H1 (cell line): ENCODE measurements at regions not wholly inside any gene's neighbourhood (a gene's known extent, or its start where the extent isn't known, plus 50 kb on each side); places are given as distances from the start of the nearest gene placed in this dataset.

Experiments used
- CTCF ChIA-PET: fragments of 300-600 bp; sonication (Branson Sonifier 250); formaldehyde crosslinking; loops from one replicate; lab custom pipeline; 2021; ENCODE audit not compliant: partially characterized antibody; lab: Charles Lee
- POLR2A ChIA-PET: fragments of 300-600 bp; sonication (Branson Sonifier 250); formaldehyde crosslinking; loops from one replicate; lab custom pipeline; 2021; ENCODE audit warnings: inconsistent platforms; ENCODE audit not compliant: partially characterized antibody; lab: Charles Lee
- DNase-seq, 2 experiments: peaks; one replicate each; pipeline versions ENCODE4 v3.0.0 to v3.0.0-alpha.2; 2010 to 2022; ENCODE audit warnings: low spot score in 2 of 2, low read depth in 1 of 2, mixed read lengths in 1 of 2
- FAIRE-seq: peaks from 2 replicates; lab custom pipeline; 2011; peaks lifted over from hg19 to GRCh38; lab: Jason Lieb, UNC
- H2AFZ ChIP-seq: 2 replicates; pipeline ENCODE4 v1.8.1; 2012; ENCODE audit warnings: low read length, inconsistent platforms
- H2AK5ac ChIP-seq: 2 replicates; pipeline ENCODE4 v1.6.1; 2013; ENCODE audit warnings: low read depth, low read length
- H2BK120ac ChIP-seq: replicated peaks from 2 replicates; pipeline ENCODE3; 2013; ENCODE audit warnings: low read depth, low read length, inconsistent platforms
- H2BK12ac ChIP-seq: 2 replicates; pipeline ENCODE4 v1.6.1; 2013; ENCODE audit warnings: low read depth, low read length
- H2BK15ac ChIP-seq: 2 replicates; pipeline ENCODE4 v1.6.1; 2013; ENCODE audit warnings: low read length
- H2BK20ac ChIP-seq: 2 replicates; pipeline ENCODE4 v1.6.1; 2013; ENCODE audit warnings: low read length
- H2BK5ac ChIP-seq: 2 replicates; pipeline ENCODE4 v1.6.1; 2013; ENCODE audit warnings: low read depth, low read length
- H3K14ac ChIP-seq: 2 replicates; pipeline ENCODE4 v1.6.1; 2013; ENCODE audit warnings: inconsistent platforms; ENCODE audit not compliant: insufficient read length
- H3K18ac ChIP-seq: 2 replicates; pipeline ENCODE4 v1.6.1; 2013; ENCODE audit warnings: low read length; ENCODE audit errors: extremely low read depth
- H3K23ac ChIP-seq: 2 replicates; pipeline ENCODE4 v1.6.1; 2013; ENCODE audit warnings: inconsistent platforms; ENCODE audit not compliant: insufficient read length
- H3K23me2 ChIP-seq: 2 replicates; pipeline ENCODE4 v1.6.1; 2013; ENCODE audit warnings: low read depth, low read length
- H3K27ac ChIP-seq: 2 replicates; pipeline ENCODE4 v1.6.1; 2011; ENCODE audit warnings: low read depth, low read length, inconsistent platforms
- H3K27me3 ChIP-seq, 4 experiments: replicated peaks in 1 of 4; 1 replicate in 1 of 4; 2 replicates in 3 of 4; pipeline versions ENCODE4 v1.6.1 to v1.8.1; 2011 to 2013; ENCODE audit warnings: low read length in 3 of 4, mild to moderate bottlenecking in 3 of 4, inconsistent platforms in 2 of 4, mixed read lengths in 2 of 4, moderate library complexity in 1 of 4; ENCODE audit not compliant: control insufficient read depth in 3 of 4, insufficient read depth in 3 of 4; ENCODE audit errors: extremely low read depth in 1 of 4
- H3K36me3 ChIP-seq, 4 experiments: 2 replicates each; pipeline versions ENCODE4 v1.6.1 to v1.8.1; 2011 to 2013; ENCODE audit warnings: mild to moderate bottlenecking in 4 of 4, low read length in 3 of 4, moderate library complexity in 2 of 4, control low read depth in 1 of 4, inconsistent platforms in 1 of 4; ENCODE audit not compliant: insufficient read depth in 4 of 4, control insufficient read depth in 2 of 4
- H3K4ac ChIP-seq: replicated peaks from 2 replicates; pipeline ENCODE3; 2013; ENCODE audit warnings: low read length, low read depth, mixed read lengths, inconsistent platforms; ENCODE audit not compliant: insufficient read length
- H3K4me1 ChIP-seq, 4 experiments: replicated peaks in 1 of 4; 1 replicate in 1 of 4; 2 replicates in 3 of 4; pipeline versions ENCODE4 v1.6.1 to v1.8.1; 2011 to 2013; ENCODE audit warnings: low read length in 3 of 4, inconsistent platforms in 2 of 4, mixed read lengths in 1 of 4; ENCODE audit not compliant: insufficient read depth in 4 of 4, control insufficient read depth in 3 of 4
- H3K4me2 ChIP-seq, 2 experiments: 2 replicates each; pipeline versions ENCODE4 v1.6.1 to v1.8.1; 2011 to 2013; ENCODE audit warnings: low read depth in 2 of 2, low read length in 2 of 2, control low read depth in 1 of 2, inconsistent platforms in 1 of 2, mild to moderate bottlenecking in 1 of 2; ENCODE audit not compliant: insufficient read depth in 1 of 2
- H3K4me3 ChIP-seq, 4 experiments: fragments of 200-600, 300-600 bp in 1 of 4; sonication (generic), shearing (Covaris generic), sonication (Bioruptor Twin) in 1 of 4; 2 replicates each; pipeline versions ENCODE4 v1.5.1 to v1.8.1; 2011 to 2016; ENCODE audit warnings: low read length in 4 of 4, low read depth in 3 of 4, control low read depth in 2 of 4, inconsistent platforms in 2 of 4, mild to moderate bottlenecking in 2 of 4, mixed read lengths in 1 of 4, moderate library complexity in 1 of 4; ENCODE audit not compliant: insufficient read depth in 2 of 4; ENCODE audit errors: extremely low read depth in 1 of 4
- H3K56ac ChIP-seq: replicated peaks from 2 replicates; pipeline ENCODE3; 2013; ENCODE audit warnings: low read depth, mild to moderate bottlenecking, mixed read lengths, low read length, inconsistent platforms; ENCODE audit not compliant: insufficient read length
- H3K79me1 ChIP-seq: 2 replicates; pipeline ENCODE4 v1.6.1; 2013; ENCODE audit warnings: low read depth, low read length, control low read depth
- H3K79me2 ChIP-seq, 2 experiments: 2 replicates each; pipeline versions ENCODE4 v1.6.1 to v1.8.1; 2012 to 2013; ENCODE audit warnings: low read length in 2 of 2, mild to moderate bottlenecking in 2 of 2, inconsistent platforms in 1 of 2; ENCODE audit not compliant: insufficient read depth in 2 of 2, control insufficient read depth in 1 of 2
- H3K9ac ChIP-seq, 4 experiments: replicated peaks in 1 of 4; 1 replicate in 1 of 4; 2 replicates in 3 of 4; pipeline versions ENCODE4 v1.6.1 to v1.8.1; 2011 to 2013; ENCODE audit warnings: low read depth in 3 of 4, low read length in 3 of 4, control low read depth in 2 of 4, mild to moderate bottlenecking in 2 of 4, moderate library complexity in 2 of 4, inconsistent platforms in 1 of 4; ENCODE audit errors: extremely low read depth in 1 of 4
- H3K9me3 ChIP-seq, 2 experiments: 2 replicates each; pipeline versions ENCODE4 v1.6.1 to v1.8.1; 2012 to 2013; ENCODE audit warnings: mild to moderate bottlenecking in 2 of 2, moderate library complexity in 2 of 2, control low read depth in 1 of 2, inconsistent platforms in 1 of 2, low read depth in 1 of 2, low read length in 1 of 2, mixed read lengths in 1 of 2; ENCODE audit not compliant: insufficient read depth in 2 of 2
- H4K20me1 ChIP-seq, 2 experiments: replicated peaks in 1 of 2; 2 replicates each; pipeline versions ENCODE3 to v1.8.1; 2011 to 2013; ENCODE audit warnings: inconsistent platforms in 2 of 2, low read length in 2 of 2, mild to moderate bottlenecking in 1 of 2; ENCODE audit not compliant: insufficient read depth in 2 of 2, control insufficient read depth in 1 of 2
- H4K5ac ChIP-seq: 2 replicates; pipeline ENCODE4 v1.6.1; 2013; ENCODE audit warnings: low read length, low read depth, mixed read lengths, inconsistent platforms; ENCODE audit not compliant: insufficient read length
- H4K8ac ChIP-seq: 2 replicates; pipeline ENCODE4 v1.8.0; 2013; ENCODE audit warnings: mild to moderate bottlenecking, moderate library complexity, low read length, inconsistent platforms; ENCODE audit not compliant: insufficient read depth; ENCODE audit errors: extremely low read depth
- H4K91ac ChIP-seq: replicated peaks from 2 replicates; pipeline ENCODE3; 2013; ENCODE audit warnings: low read length, mixed read lengths, inconsistent platforms; ENCODE audit not compliant: insufficient read length
- BRCA1 ChIP-seq: IDR thresholded peaks from 2 replicates; pipeline ENCODE4 v1.6.1; 2012; ENCODE audit warnings: low read depth, low read length, improper control_type of control experiment
- CBX5 ChIP-seq: fragments of 300-800, 300-1000 bp; sonication (generic); IDR thresholded peaks from 2 replicates; pipeline ENCODE4 v1.7.1; 2016; ENCODE audit warnings: antibody characterized with exemption, low read length, low read depth
- CEBPB ChIP-seq: IDR thresholded peaks from 2 replicates; pipeline ENCODE4 v1.6.1; 2012; ENCODE audit warnings: low read depth, low read length
- FOSL1 ChIP-seq: IDR thresholded peaks from 2 replicates; pipeline ENCODE4 v1.6.1; 2011; ENCODE audit warnings: mild to moderate bottlenecking, low read depth, low read length, moderate library complexity; ENCODE audit not compliant: insufficient read depth
- GTF2F1 ChIP-seq: IDR thresholded peaks from 2 replicates; pipeline ENCODE4 v1.6.1; 2012; ENCODE audit warnings: low read depth, low read length, improper control_type of control experiment, borderline replicate concordance
- NANOG ChIP-seq: IDR thresholded peaks from 2 replicates; pipeline ENCODE4 v1.6.1; 2011; ENCODE audit warnings: low read length, low read depth, mild to moderate bottlenecking, inconsistent platforms; ENCODE audit not compliant: insufficient read depth, poor library complexity, severe bottlenecking
- POLR2A ChIP-seq, 2 experiments: IDR thresholded peaks; 1 replicate in 1 of 2; 2 replicates in 1 of 2; pipeline ENCODE4 v1.6.1; 2011; ENCODE audit warnings: low read depth in 2 of 2, low read length in 2 of 2, mild to moderate bottlenecking in 2 of 2; ENCODE audit errors: control extremely low read depth in 1 of 2
- RFX5 ChIP-seq: IDR thresholded peaks from 2 replicates; pipeline ENCODE4 v1.6.1; 2011; ENCODE audit warnings: low read depth, low read length, improper control_type of control experiment, borderline replicate concordance
- SIX5 ChIP-seq: IDR thresholded peaks from 2 replicates; pipeline ENCODE4 v1.6.1; 2011; ENCODE audit warnings: mild to moderate bottlenecking, low read depth, low read length
- SRF ChIP-seq: IDR thresholded peaks from 2 replicates; pipeline ENCODE4 v1.6.1; 2011; ENCODE audit warnings: mild to moderate bottlenecking, low read depth, low read length, moderate library complexity
- USF2 ChIP-seq: IDR thresholded peaks from 2 replicates; pipeline ENCODE4 v1.6.1; 2011; ENCODE audit warnings: low read length, improper control_type of control experiment
- ZNF274 ChIP-seq: IDR thresholded peaks from 2 replicates; pipeline ENCODE4 v1.7.0; 2012; ENCODE audit warnings: low read length, borderline replicate concordance; ENCODE audit errors: extremely low read depth
- WGBS, 2 experiments: shearing (Covaris generic) in 1 of 2; methylation state at CpG; one replicate each; pipeline versions ENCODE4 v1.1.6 to v1.1.7; 2013 to 2015; ENCODE audit warnings: low lambda C conversion rate in 2 of 2, mixed read lengths in 2 of 2, inconsistent platforms in 1 of 2, low coverage in 1 of 2, missing lambda C conversion rate in 1 of 2; ENCODE audit not compliant: insufficient replicate concordance in 2 of 2, insufficient coverage in 1 of 2, insufficient read length in 1 of 2; ENCODE audit errors: extremely low coverage in 1 of 2, missing lambda C conversion rate in 1 of 2; 5-methylcytosine and 5-hydroxymethylcytosine counted together
- TF ChIP-seq, protein P1 (sequence below): IDR thresholded peaks from 2 replicates; pipeline ENCODE4 v1.6.1; 2012; ENCODE audit warnings: inconsistent platforms
- TF ChIP-seq, protein P2 (sequence below): IDR thresholded peaks from 2 replicates; pipeline ENCODE4 v1.6.1; 2011; ENCODE audit warnings: low read depth, mild to moderate bottlenecking, low read length; ENCODE audit not compliant: insufficient read depth

- H3K14ac ChIP-seq: no peak overlapping the region
- no peaks in the 10 kb centered on the region; a peak in 1 of 8 replicates for H3K36me3 ChIP-seq
- H4K20me1 ChIP-seq: no peaks in the 10 kb centered on the region
- DNase-seq: no peak
- H3K4me1 ChIP-seq: no peaks in the 10 kb centered on the region
- no peak overlapping the region for H2BK15ac ChIP-seq
- no peak overlapping the region for H2AFZ ChIP-seq
- H2AK5ac ChIP-seq: no peak overlapping the region
- no peak overlapping the region for H3K18ac ChIP-seq
- H3K27me3 ChIP-seq: no peaks in the 10 kb centered on the region
- H2BK5ac ChIP-seq: no peak overlapping the region
- 89% methylated on average over 3 of the region's 3 CpGs; no CpG with 5 or more reads in 1 of the 2 experiments for WGBS, 2 experiments
- no peak overlapping the region for H3K9ac ChIP-seq
- H3K79me1 ChIP-seq: no peaks in the 10 kb centered on the region
- no peak overlapping the region for H3K4me3 ChIP-seq
- no peak overlapping the region for H4K8ac ChIP-seq
- no peak overlapping the region for H4K5ac ChIP-seq
- H3K9me3 ChIP-seq: no peaks in the 10 kb centered on the region
- H3K27ac ChIP-seq: no peak overlapping the region
- ChIA-PET POLR2A (no interaction called here), CTCF (no interaction called here)
- no peak overlapping the region for H3K56ac ChIP-seq
- H3K23ac ChIP-seq: no peak overlapping the region
- no peak for FAIRE-seq
- no peak overlapping the region for H2BK20ac ChIP-seq
- H2BK12ac ChIP-seq: no peak overlapping the region
- no peak overlapping the region for H3K4me2 ChIP-seq
- H3K4ac ChIP-seq: no peak overlapping the region
- H3K79me2 ChIP-seq: no peaks in the 10 kb centered on the region
- no peak overlapping the region for H4K91ac ChIP-seq
- H3K23me2 ChIP-seq: no peaks in the 10 kb centered on the region; the same call in 1 of the 2 replicates
- no peak overlapping the region for H2BK120ac ChIP-seq
- no peak for TF ChIP-seq FOSL1
- TF ChIP-seq, protein P1, sequence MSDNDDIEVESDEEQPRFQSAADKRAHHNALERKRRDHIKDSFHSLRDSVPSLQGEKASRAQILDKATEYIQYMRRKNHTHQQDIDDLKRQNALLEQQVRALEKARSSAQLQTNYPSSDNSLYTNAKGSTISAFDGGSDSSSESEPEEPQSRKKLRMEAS: no peak
- TF ChIP-seq NANOG: no peak
- TF ChIP-seq GTF2F1: no peak
- TF ChIP-seq SIX5: no peak
- no peak for TF ChIP-seq RFX5
- TF ChIP-seq, protein P2, sequence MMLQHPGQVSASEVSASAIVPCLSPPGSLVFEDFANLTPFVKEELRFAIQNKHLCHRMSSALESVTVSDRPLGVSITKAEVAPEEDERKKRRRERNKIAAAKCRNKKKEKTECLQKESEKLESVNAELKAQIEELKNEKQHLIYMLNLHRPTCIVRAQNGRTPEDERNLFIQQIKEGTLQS: no peak
- no peak for TF ChIP-seq POLR2A (IDR thresholded peaks at IDR 0.05; ENCODE audit: control extremely low read depth in 1 of 2, low read depth in 2 of 2, low read length in 2 of 2)
- no peak for TF ChIP-seq CBX5
- TF ChIP-seq CEBPB: no peak
- no peak for TF ChIP-seq SRF
- TF ChIP-seq USF2: no peak
- no peak for TF ChIP-seq BRCA1
- TF ChIP-seq ZNF274: no peak
Observed at GRCh38 chr2:226664140-226664539, 135.5 kb downstream of the IRS1 start.
